Right kidney (tissue), 1 donor: ENCODE measurements at regions not wholly inside any gene's neighbourhood (a gene's known extent, or its start where the extent isn't known, plus 50 kb on each side); places are given as distances from the start of the nearest gene placed in this dataset.

Experiments used
- DNase-seq: peaks from one replicate; pipeline ENCODE4 v3.0.0-alpha.2; 2016

DNA sequence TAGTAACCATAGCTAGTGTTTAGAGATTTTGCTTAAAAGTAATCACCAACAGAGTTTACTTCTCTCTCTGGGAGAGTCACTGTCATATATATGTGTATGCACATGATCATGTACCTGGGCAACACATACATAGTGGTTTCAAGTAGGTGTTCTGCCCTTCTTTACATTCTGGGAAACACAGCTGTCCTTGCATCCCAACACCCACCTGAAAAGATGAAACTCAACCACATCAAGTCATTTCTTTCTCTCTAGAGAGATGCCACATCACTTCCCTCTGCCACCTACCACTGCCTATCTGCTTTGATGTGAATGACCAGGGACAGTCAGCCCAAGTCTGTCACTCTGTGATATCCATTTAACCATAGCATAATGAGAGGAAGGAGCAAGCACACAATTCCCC lies 155.8 kb upstream of the GADL1 start:
- no peak for DNase-seq

DNA sequence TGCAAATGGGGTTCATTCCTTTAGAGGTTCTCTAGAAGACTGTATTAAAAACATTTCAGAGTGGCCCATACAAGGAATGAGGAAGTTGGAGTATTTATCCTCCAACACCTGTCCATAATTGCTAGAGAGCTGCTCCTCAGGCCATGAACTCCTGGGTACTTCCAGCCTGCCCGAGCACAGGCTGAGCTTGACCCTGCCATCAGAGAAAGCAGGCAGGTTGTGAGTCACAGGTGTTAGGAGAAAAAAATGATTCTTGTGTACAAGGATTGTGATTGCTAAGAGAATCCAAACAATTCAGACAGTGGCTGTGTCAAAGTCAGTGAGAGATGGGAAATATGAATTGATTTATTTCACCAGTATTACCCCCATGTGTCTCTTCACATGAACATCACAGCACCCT lies 156.8 kb upstream of the GADL1 start:
- no peak for DNase-seq

- DNase-seq: no peak
These were observed 158.8 kb upstream of the GADL1 start for GRCh38 chr3:31053299-31053698.

GRCh38 chr3:31054032-31054431 lies 159.6 kb upstream of the GADL1 start:
- DNase-seq: no peak

GRCh38 chr3:31055757-31056156 lies 161.3 kb upstream of the GADL1 start:
- no peak for DNase-seq

DNA sequence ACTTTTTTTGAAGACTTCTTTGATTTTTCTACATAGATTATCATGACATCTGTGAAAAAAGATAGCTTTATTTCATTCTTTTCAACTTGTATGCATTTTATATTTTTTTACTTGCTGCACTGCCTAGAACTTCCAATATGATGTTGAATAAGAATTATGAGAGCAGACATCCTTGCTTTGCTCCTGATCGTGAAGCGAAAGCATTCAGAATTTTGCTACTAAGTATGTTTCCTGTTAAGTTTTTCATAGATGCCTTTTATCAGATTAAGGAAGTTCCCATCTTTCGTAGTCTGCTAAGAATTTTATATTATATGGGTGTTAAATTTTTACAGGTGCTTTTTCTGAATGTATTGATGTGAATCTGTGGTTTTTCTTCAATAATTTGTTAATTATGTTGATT lies 163.4 kb upstream of the GADL1 start:
- no peak for DNase-seq

DNA sequence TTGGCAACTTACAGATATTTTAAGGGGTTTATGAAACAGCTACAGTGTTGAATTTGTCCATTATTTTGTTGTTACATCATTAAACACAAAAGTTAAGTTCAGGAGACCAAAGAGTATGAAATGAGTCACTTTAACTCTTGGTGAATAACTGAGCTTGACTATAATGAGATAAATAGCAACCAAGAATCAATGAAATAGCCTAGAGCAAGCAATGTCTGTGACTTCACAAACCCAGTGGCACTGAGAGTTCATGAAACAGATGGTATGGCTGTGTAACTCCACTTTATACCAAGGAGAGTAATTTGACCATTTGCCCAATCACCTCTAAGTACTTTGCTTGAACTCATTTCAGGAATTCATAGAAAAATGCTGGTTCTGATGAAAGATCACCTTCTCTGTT lies 169.6 kb upstream of the GADL1 start:
- no peak for DNase-seq

- DNase-seq: no peak
These were observed 171.3 kb upstream of the GADL1 start for GRCh38 chr3:31065765-31066164.

DNA sequence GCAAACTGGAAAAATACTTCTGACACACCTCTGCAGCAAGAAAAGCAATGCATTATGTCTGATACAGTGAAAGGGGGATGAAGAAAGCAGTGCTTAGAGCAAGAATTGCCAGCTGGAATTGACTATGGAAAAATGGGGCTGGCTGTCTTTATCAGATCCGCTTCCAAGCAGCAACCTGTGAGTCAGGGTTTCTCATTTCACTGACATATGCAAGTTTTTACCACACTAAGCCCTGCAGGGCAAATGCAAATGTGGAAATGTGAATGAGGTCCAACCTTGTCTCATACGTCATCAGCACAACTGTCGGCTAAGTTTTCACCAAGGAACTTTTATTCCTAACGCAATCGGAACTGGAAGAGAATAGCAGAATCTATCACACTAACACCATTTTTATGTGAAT lies 172.5 kb upstream of the GADL1 start:
- DNase-seq: no peak

GRCh38 chr3:31075471-31075870 lies 181.0 kb upstream of the GADL1 start:
- DNase-seq: no peak

DNA sequence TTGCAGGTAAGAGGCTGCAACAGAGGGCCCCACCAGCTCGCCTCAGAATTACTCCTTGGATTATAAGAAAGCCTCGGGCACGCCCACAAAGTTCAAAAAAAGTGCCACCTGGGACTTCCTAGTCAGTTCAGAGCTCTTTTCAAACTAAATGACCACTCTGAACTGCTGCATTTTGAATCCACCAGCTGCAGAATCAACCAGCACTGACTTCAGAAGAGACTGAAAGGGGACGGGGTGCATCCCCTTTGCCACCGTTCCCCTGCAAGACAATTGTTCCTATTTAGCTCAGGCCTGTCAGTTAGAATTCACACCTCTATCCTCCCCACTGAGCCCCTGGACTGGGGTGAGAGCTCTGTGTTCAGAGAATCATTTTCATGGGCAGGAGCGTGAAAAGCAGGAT lies 181.4 kb upstream of the GADL1 start:
- DNase-seq: no peak

DNA sequence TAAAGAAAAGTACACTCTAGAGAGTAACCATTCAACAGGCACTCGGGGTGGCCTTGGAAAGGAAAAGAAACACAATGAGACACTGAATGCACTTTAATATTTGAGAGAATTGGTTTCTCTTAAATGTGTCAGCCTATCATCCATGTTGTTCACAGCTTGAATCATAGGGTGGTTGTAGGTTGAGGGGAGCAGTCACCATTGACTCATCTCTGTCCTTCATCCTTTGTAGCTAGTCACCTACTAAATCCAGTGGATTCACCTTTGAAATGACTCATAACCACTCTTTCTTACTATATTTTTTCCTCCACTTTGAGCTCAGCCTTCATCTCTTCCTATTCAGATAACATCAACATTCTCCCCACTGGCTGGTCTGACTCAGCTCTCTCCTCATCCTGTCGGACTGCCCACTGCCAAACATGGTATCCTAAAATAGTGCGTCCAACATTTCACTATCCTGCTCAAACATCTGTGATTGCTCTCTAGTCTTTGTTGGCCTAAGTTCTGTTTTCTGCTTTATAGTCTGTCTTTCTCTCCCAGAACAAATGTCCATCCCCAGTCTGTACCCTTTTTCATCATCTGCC lies 182.7 kb upstream of the GADL1 start:
- DNase-seq: no peak

DNA sequence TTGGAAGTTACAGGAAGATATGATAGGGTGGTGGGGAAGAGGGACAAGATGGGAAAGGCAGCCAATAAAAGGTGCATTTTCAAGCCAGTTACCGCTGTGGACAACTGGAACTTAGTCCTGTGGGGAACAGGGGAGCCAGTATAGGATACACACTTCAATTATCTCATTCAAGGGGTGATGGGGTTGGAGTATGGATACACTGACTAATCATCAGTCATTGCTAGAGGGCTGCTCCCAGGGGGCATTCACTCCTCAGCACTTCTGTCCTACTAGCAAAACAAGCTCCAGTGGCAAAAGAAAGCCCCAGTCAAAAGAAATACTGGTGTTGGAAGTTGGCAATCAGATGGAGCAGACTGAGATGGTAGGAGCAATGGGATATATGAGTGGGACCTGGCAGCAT lies 183.4 kb upstream of the GADL1 start:
- no peak for DNase-seq

- DNase-seq: no peak
These were observed 185.2 kb upstream of the GADL1 start for GRCh38 chr3:31079689-31080088.

GRCh38 chr3:31081018-31081662 lies 186.7 kb upstream of the GADL1 start:
- DNase-seq: no peak

DNA sequence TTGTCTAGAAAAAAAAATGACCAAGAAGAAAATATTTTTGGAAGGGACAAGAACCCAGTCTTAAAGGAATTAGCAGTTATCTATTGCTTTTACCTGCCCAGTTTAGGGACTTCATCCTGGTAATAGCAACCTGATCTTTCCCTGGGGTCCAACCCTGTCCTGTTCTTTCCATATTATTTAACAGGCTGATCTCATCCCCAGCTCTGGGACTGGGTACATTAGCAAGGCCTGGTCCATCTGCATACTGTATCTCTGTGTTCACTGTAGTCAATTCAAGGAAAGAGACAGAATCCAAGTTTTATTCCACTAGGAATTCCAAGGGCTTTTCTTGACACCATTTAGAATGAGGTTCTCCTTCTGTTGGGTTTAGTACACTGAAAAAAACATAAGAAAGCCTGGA lies 191.7 kb upstream of the GADL1 start:
- DNase-seq: no peak

GRCh38 chr3:31086698-31087097 lies 192.2 kb upstream of the GADL1 start:
- no peak for DNase-seq

DNA sequence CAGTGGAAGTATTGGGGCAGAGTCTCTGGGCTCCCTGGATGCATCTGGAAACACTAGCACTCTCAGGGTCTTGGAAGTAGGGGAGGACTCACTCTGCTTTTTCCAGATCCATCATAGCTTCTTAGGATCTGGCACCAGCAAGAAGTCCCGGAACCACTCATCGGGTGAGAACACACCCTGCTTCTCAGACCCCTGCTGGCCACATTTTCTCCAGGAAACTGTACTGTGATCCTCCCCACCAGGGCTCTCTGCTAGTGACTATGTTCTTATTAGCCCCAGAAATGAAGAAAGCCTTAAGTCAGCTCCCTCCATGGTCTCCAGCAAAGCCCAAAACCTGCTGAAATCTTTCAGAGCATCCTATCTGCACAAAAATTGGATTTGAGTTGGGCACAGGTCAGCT lies 197.3 kb upstream of the GADL1 start:
- no peak for DNase-seq

GRCh38 chr3:31092748-31093589 lies 198.5 kb upstream of the GADL1 start:
- DNase-seq: no peak

GRCh38 chr3:31093606-31094005 lies 199.1 kb upstream of the GADL1 start:
- DNase-seq: no peak

DNA sequence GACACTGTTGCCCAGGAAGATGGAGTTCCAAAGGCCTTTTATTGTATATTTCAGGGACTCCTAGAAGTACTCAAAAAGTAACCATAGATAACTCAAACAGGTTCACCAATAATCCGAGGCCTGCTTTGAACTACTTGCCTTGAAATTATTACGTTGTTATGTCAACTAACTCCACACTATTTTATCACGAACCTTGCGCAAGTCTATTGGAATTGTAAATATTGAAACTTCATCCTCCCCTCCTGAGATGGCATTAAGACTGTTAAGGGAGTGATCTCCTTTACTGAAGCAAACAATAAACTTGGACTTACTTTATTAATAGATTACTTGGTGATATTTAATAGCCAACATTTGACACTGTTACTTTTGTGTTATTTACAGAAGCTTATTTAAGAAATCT lies 199.6 kb upstream of the GADL1 start:
- no peak for DNase-seq

GRCh38 chr3:31095255-31095654 lies 200.8 kb upstream of the GADL1 start:
- no peak for DNase-seq

DNA sequence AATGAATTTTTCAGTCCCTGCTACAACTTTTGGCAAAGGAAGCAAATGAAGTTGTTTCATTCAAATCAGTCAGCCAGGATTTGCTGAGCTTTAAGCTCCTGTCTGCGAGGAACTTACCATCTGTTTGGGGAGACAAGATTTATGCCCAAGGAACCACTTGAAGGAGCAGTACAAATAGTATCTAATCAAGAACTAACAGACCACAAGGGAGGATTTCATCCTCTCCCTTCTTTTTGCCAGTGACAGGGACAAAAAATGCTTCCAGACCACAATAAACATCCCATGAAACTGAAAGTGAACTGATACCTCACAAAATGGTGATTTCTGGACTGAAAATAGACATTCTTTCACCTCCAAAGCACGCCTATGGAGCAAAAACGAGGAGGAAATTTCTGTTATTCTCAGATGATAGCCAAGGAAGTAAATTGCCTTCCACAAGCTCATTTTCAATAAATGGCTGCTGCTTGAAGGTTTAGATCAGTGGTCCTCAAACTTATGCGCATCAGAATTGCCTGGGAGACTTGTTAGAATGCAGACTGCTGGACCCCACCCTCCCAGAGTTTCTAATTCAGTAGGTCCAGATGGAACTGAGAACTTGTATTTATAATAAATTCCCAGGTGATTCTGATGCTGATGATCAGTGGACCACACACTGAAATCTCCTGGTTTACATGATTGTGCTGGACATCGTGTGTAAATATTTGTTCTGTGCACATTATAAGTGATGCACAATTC lies 202.4 kb upstream of the GADL1 start:
- DNase-seq: no peak
